Fibroblast of lung (primary cell): ENCODE measurements at regions not wholly inside any gene's neighbourhood (a gene's known extent, or its start where the extent isn't known, plus 50 kb on each side); places are given as distances from the start of the nearest gene placed in this dataset.

Source experiments
- CTCF ChIP-seq, 2 donors: IDR thresholded peaks in 1 of 2; conservative IDR thresholded peaks in 1 of 2; 1 replicate in 1 of 2; 2 replicates in 1 of 2; pipeline ENCODE4 v1.5.1; 2011 to 2012; ENCODE audit warnings: low read length in 2 of 2, control low read depth in 1 of 2, inconsistent platforms in 1 of 2, low read depth in 1 of 2, mild to moderate bottlenecking in 1 of 2
- EZH2 ChIP-seq: IDR thresholded peaks from 2 replicates; pipeline ENCODE4 v1.5.1; 2012; ENCODE audit warnings: low read length, control low read depth, mild to moderate bottlenecking; ENCODE audit errors: missing control alignments

DNA sequence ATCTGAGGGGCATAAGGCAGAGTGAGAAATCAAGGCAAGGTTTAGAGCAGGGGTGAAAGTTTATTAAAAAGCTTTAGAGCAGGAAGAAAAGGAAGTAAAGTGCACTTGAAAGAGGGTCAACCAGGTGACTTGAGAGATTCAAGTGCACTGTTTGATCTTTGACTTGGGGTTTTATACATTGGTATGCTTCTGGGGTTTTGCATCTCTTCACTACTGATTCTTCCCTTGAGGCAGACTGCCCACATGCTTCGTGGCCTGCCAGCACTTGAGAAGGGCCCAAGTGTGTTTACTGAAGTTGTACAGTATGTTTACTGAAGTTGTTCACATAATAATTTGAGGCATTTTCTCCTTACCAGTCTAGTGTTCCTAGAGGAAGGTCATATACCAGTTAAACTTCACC lies 367.0 kb upstream of the UBE2E2 start:
- TF ChIP-seq CTCF (conservative IDR thresholded peaks at IDR 0.05 in 1 of 2, IDR thresholded peaks at IDR 0.05 in 1 of 2; ENCODE audit: low read depth in 1 of 2, low read length in 2 of 2) (no peak), EZH2 (no peak)
